Stimulated activated CD4-positive, alpha-beta T cell treated with anti-CD3 and anti-CD28 coated beads, TNF-alpha, amount 100 ng/mL, for 48 hours (primary cell): ENCODE measurements at regions not wholly inside any gene's neighbourhood (a gene's known extent, or its start where the extent isn't known, plus 50 kb on each side); places are given as distances from the start of the nearest gene placed in this dataset.
"Not testable (repeated sequence)": the region's sequence is repeated elsewhere in the genome, so short reads cannot be mapped to it uniquely, and the experiment has no call there.

Source experiments
- DNase-seq, 3 donors: peaks; one replicate each; pipeline ENCODE4 v3.0.0-alpha.2; 2020; ENCODE audit warnings: low read depth in 3 of 3

- DNase-seq: no peak
Observed at GRCh38 chr12:114820796-114821195, 136.8 kb upstream of the TBX3 start.

- DNase-seq: no peak
Observed at GRCh38 chr12:114817571-114818425, 133.8 kb upstream of the TBX3 start.

GRCh38 chr12:114815026-114815795 lies 131.2 kb upstream of the TBX3 start:
- DNase-seq: no peak

- no peak for DNase-seq
Observed at GRCh38 chr12:114812858-114813761, 129.1 kb upstream of the TBX3 start.

- DNase-seq: no peak
Observed at GRCh38 chr12:114812384-114812783, 128.4 kb upstream of the TBX3 start.

- DNase-seq: no peak
Observed at GRCh38 chr12:114809097-114809496, 125.1 kb upstream of the TBX3 start.

- not testable (repeated sequence) for DNase-seq
Observed at GRCh38 chr12:114801381-114801780, 117.4 kb upstream of the TBX3 start.

GRCh38 chr12:114800566-114800965 lies 116.6 kb upstream of the TBX3 start:
- not testable (repeated sequence) for DNase-seq

GRCh38 chr12:114799574-114800487 lies 115.9 kb upstream of the TBX3 start:
- no peak for DNase-seq

- DNase-seq: no peak
Observed at GRCh38 chr12:114794049-114794558, 110.1 kb upstream of the TBX3 start.

- DNase-seq: no peak
Observed at GRCh38 chr12:114790276-114790675, 106.3 kb upstream of the TBX3 start.

GRCh38 chr12:114789821-114790220 lies 105.8 kb upstream of the TBX3 start:
- no peak for DNase-seq

- DNase-seq: no peak
Observed at GRCh38 chr12:114789276-114789675, 105.3 kb upstream of the TBX3 start.

- no peak for DNase-seq
Observed at GRCh38 chr12:114784526-114784925, 100.6 kb upstream of the TBX3 start.

GRCh38 chr12:114783089-114783618 lies 99.2 kb upstream of the TBX3 start:
- no peak for DNase-seq

GRCh38 chr12:114780746-114781399 lies 96.9 kb upstream of the TBX3 start:
- no peak for DNase-seq

- DNase-seq: no peak
Observed at GRCh38 chr12:114779647-114780046, 95.7 kb upstream of the TBX3 start.

GRCh38 chr12:114779186-114779585 lies 95.2 kb upstream of the TBX3 start:
- no peak for DNase-seq

GRCh38 chr12:114776731-114777442 lies 92.9 kb upstream of the TBX3 start:
- no peak for DNase-seq
